GM19043 (cell line): ENCODE measurements at regions not wholly inside any gene's neighbourhood (a gene's known extent, or its start where the extent isn't known, plus 50 kb on each side); places are given as distances from the start of the nearest gene placed in this dataset.

Source experiments
- ATAC-seq: cut with Tn5 transposase; IDR thresholded peaks from one replicate; pipeline ENCODE4 v1.9.1; 2021; ENCODE audit warnings: low read depth; ENCODE audit not compliant: unreplicated experiment

GRCh38 chr9:88326936-88327335 is 61.3 kb upstream of the SPIN1 start:
- no peak for ATAC-seq

GRCh38 chr9:88326015-88326414 is 62.2 kb upstream of the SPIN1 start:
- no peak for ATAC-seq

GRCh38 chr9:88322906-88323566 is 65.2 kb upstream of the SPIN1 start:
- ATAC-seq, result peak; percentile 75

- no peak for ATAC-seq
Observed at GRCh38 chr9:88321764-88322163, 66.5 kb upstream of the SPIN1 start.

- ATAC-seq, result no peak
Observed at GRCh38 chr9:88320748-88321415, 67.4 kb upstream of the SPIN1 start.

- no peak for ATAC-seq
Observed at GRCh38 chr9:88319936-88320747, 68.1 kb upstream of the SPIN1 start.

GRCh38 chr9:88313364-88314220 is 74.7 kb upstream of the SPIN1 start:
- ATAC-seq, result no peak

GRCh38 chr9:88312517-88313103 is 75.6 kb upstream of the SPIN1 start:
- ATAC-seq, result no peak

- ATAC-seq, result no peak
Observed at GRCh38 chr9:88312045-88312444, 76.2 kb upstream of the SPIN1 start.

- no peak for ATAC-seq
Observed at GRCh38 chr9:88310310-88310980, 77.8 kb upstream of the SPIN1 start.

- no peak for ATAC-seq
Observed at GRCh38 chr9:88308831-88309560, 79.2 kb upstream of the SPIN1 start.

GRCh38 chr9:88307136-88307535 is 81.1 kb upstream of the SPIN1 start:
- ATAC-seq, result no peak

GRCh38 chr9:88303721-88304451 is 84.4 kb upstream of the SPIN1 start:
- ATAC-seq, result peak; percentile 78

GRCh38 chr9:88302579-88303324 is 85.5 kb upstream of the SPIN1 start:
- ATAC-seq, result no peak

GRCh38 chr9:88300556-88300955 is 87.7 kb upstream of the SPIN1 start:
- ATAC-seq, result no peak

GRCh38 chr9:88291856-88292255 is 96.4 kb upstream of the SPIN1 start:
- no peak for ATAC-seq

GRCh38 chr9:88291056-88291455 is 97.2 kb upstream of the SPIN1 start:
- no peak for ATAC-seq

- no peak for ATAC-seq
Observed at GRCh38 chr9:88289532-88289931, 98.7 kb upstream of the SPIN1 start.
